ENCODE measurements at regions not wholly inside any gene's neighbourhood (a gene's known extent, or its start where the extent isn't known, plus 50 kb on each side); places are given as distances from the start of the nearest gene placed in this dataset.

GRCh38 chr6:9523462-9523861 lies 891.4 kb downstream of the TFAP2A start:
- POLR2A ChIA-PET (ENCODE audit: unreplicated experiment): no interaction called here
- Histone ChIP-seq H3K36me3 (ENCODE audit: low read depth, low read length) (no peaks in the 10 kb centered on the region), H3K9me2 (replicated peaks; ENCODE audit: low read length) (no peaks in the 10 kb centered on the region), H3K9me3 (ENCODE audit: low read length) (no peaks in the 10 kb centered on the region), H2AFZ (ENCODE audit: low read length) (no peak overlapping the region), H3F3A (ENCODE audit: low read length, unreplicated experiment) (no peaks in the 10 kb centered on the region), H3K79me2 (ENCODE audit: low read length) (no peaks in the 10 kb centered on the region), H3K4me2 (ENCODE audit: low read length) (0 out of 2 replicates have a peak overlapping the region, but pooled peaks have one; percentile 7), H3K4me3 (ENCODE audit: low read length) (no peak overlapping the region), H3K27ac (ENCODE audit: low read length) (no peak overlapping the region), H3K9ac (ENCODE audit: low read length) (no peak overlapping the region), H3K27me3 (ENCODE audit: low read length) (no peaks in the 10 kb centered on the region), H3K4me1 (ENCODE audit: insufficient read depth, low read length) (peaks cover 39% of the 10 kb centered on the region), H4K20me1 (ENCODE audit: low read length) (no peaks in the 10 kb centered on the region)
- TF ChIP-seq EZH2 (IDR thresholded peaks at IDR 0.05; ENCODE audit: low read length, unreplicated experiment) (no peak), EZH2phosphoT487 (IDR thresholded peaks at IDR 0.05; ENCODE audit: borderline replicate concordance, low read length) (no peak), CTCF (conservative IDR thresholded peaks at IDR 0.05; ENCODE audit: low read depth, low read length) (no peak)
- ATAC-seq: peak; percentile 44
- intact Hi-C loops (cut with micrococcal nuclease): loop anchor here (5.0 kb wide), 2 partner anchors 41 to 116 kb away; no protein-coding TSS in a partner anchor
- CTCF ChIA-PET: no interaction called here
- BruUV-seq (replicated peaks): no TSS peak
- DNase-seq: peak; percentile 67

- DNase-seq (no peak), ATAC-seq (no peak)
- Histone ChIP-seq H3K4me1 (ENCODE audit: insufficient read depth, low read length) (peaks cover 39% of the 10 kb centered on the region), H3K9me2 (replicated peaks; ENCODE audit: low read length) (no peaks in the 10 kb centered on the region), H3K36me3 (ENCODE audit: low read depth, low read length) (no peaks in the 10 kb centered on the region), H3F3A (ENCODE audit: low read length, unreplicated experiment) (no peaks in the 10 kb centered on the region), H2AFZ (ENCODE audit: low read length) (no peak overlapping the region), H3K4me3 (ENCODE audit: low read length) (no peak overlapping the region), H3K9ac (ENCODE audit: low read length) (no peak overlapping the region), H3K27me3 (ENCODE audit: low read length) (no peaks in the 10 kb centered on the region), H3K9me3 (ENCODE audit: low read length) (no peaks in the 10 kb centered on the region), H4K20me1 (ENCODE audit: low read length) (no peaks in the 10 kb centered on the region), H3K79me2 (ENCODE audit: low read length) (no peaks in the 10 kb centered on the region), H3K27ac (ENCODE audit: low read length) (no peak overlapping the region), H3K4me2 (ENCODE audit: low read length) (no peak overlapping the region)
- ChIA-PET POLR2A (ENCODE audit: unreplicated experiment) (no interaction called here), CTCF (no interaction called here)
- BruUV-seq (replicated peaks): no TSS peak
- TF ChIP-seq EZH2 (IDR thresholded peaks at IDR 0.05; ENCODE audit: low read length, unreplicated experiment): no peak
- no peak for TF ChIP-seq EZH2phosphoT487 (IDR thresholded peaks at IDR 0.05; ENCODE audit: borderline replicate concordance, low read length)
- TF ChIP-seq CTCF (conservative IDR thresholded peaks at IDR 0.05; ENCODE audit: low read depth, low read length): no peak
- intact Hi-C loops (cut with micrococcal nuclease): loop anchor here (5.0 kb wide), 2 partner anchors 40 to 115 kb away; no protein-coding TSS in a partner anchor
Measured at GRCh38 chr6:9522101-9522500, 892.8 kb downstream of the TFAP2A start.

GRCh38 chr6:9521152-9521530 lies 893.7 kb downstream of the TFAP2A start:
- H2AFZ ChIP-seq (ENCODE audit: low read length): no peak overlapping the region

More at GRCh38 chr6:9521152-9521530, 893.7 kb downstream of the TFAP2A start:
- Histone ChIP-seq H3K4me1 (ENCODE audit: insufficient read depth, low read length) (peaks cover 47% of the 10 kb centered on the region), H3K9me3 (ENCODE audit: low read length) (no peaks in the 10 kb centered on the region), H3K36me3 (ENCODE audit: low read depth, low read length) (no peaks in the 10 kb centered on the region), H3K9me2 (replicated peaks; ENCODE audit: low read length) (no peaks in the 10 kb centered on the region), H3K27me3 (ENCODE audit: low read length) (no peaks in the 10 kb centered on the region), H3K27ac (ENCODE audit: low read length) (peak overlapping the region; percentile 34), H3K79me2 (ENCODE audit: low read length) (no peaks in the 10 kb centered on the region), H3K4me2 (ENCODE audit: low read length) (peak overlapping the region; percentile 56), H3F3A (ENCODE audit: low read length, unreplicated experiment) (no peaks in the 10 kb centered on the region), H3K9ac (ENCODE audit: low read length) (no peak overlapping the region), H4K20me1 (ENCODE audit: low read length) (no peaks in the 10 kb centered on the region), H3K4me3 (ENCODE audit: low read length) (no peak overlapping the region)
- no peak for TF ChIP-seq EZH2phosphoT487 (IDR thresholded peaks at IDR 0.05; ENCODE audit: borderline replicate concordance, low read length)
- ATAC-seq (no peak), DNase-seq (no peak)
- ChIA-PET CTCF (no interaction called here), POLR2A (ENCODE audit: unreplicated experiment) (no interaction called here)
- BruUV-seq (replicated peaks): no TSS peak
- intact Hi-C loops (cut with micrococcal nuclease): loop anchor here (5.0 kb wide), 2 partner anchors 39 to 114 kb away; no protein-coding TSS in a partner anchor

Measured in PC-3 (cell line).